ENCODE measurements at regions not wholly inside any gene's neighbourhood (a gene's known extent, or its start where the extent isn't known, plus 50 kb on each side); places are given as distances from the start of the nearest gene placed in this dataset.

GRCh38 chr18:34514238-34514637 is 195.9 kb upstream of the DTNA start:
- TF ChIP-seq CTCF (IDR thresholded peaks at IDR 0.05; ENCODE audit: extremely low read depth in 1 of 2, insufficient read depth in 1 of 2, low read depth in 1 of 2, low read length in 2 of 2) (no peak), POLR2AphosphoS5 (IDR thresholded peaks at IDR 0.05; ENCODE audit: insufficient read depth, low read depth, low read length) (no peak), EZH2 (IDR thresholded peaks at IDR 0.05; ENCODE audit: borderline replicate concordance, low read depth, low read length, severe bottlenecking) (no peak)

All from endothelial cell of umbilical vein (primary cell).